ENCODE measurements at regions not wholly inside any gene's neighbourhood (a gene's known extent, or its start where the extent isn't known, plus 50 kb on each side); places are given as distances from the start of the nearest gene placed in this dataset.

GRCh38 chrX:5082705-5083104 lies 1146.0 kb downstream of the NLGN4X start:
- TF ChIP-seq CTCF (conservative IDR thresholded peaks at IDR 0.05; ENCODE audit: low read depth, low read length) (no peak), EZH2 (IDR thresholded peaks at IDR 0.05; ENCODE audit: low read length, unreplicated experiment) (no peak), EZH2phosphoT487 (IDR thresholded peaks at IDR 0.05; ENCODE audit: borderline replicate concordance, low read length) (no peak)
